Liver (tissue), 3 donors: ENCODE measurements at regions not wholly inside any gene's neighbourhood (a gene's known extent, or its start where the extent isn't known, plus 50 kb on each side); places are given as distances from the start of the nearest gene placed in this dataset.

Experiments used
- CTCF ChIP-seq: fragments of 150-350 bp; IDR thresholded peaks from 2 replicates; pipeline ENCODE4 v1.5.1; 2017; ENCODE audit warnings: improper control_type of control experiment, low read depth, low read length; ENCODE audit not compliant: missing input control
- EGR1 ChIP-seq, 2 donors: IDR thresholded peaks; 2 replicates each; pipeline ENCODE4 v1.6.1; 2016 to 2018; ENCODE audit warnings: antibody characterized with exemption in 2 of 2, low read depth in 2 of 2
- YY1 ChIP-seq: IDR thresholded peaks from 2 replicates; pipeline ENCODE4 v1.6.1; 2016; ENCODE audit warnings: antibody characterized with exemption, mild to moderate bottlenecking
- donor health status: healthy.
- donor health status: healthy.

- no peak for TF ChIP-seq CTCF
- TF ChIP-seq EGR1 (IDR thresholded peaks at IDR 0.05; ENCODE audit: low read depth in 2 of 2) = no peak
- no peak for TF ChIP-seq YY1
These were observed 221.3 kb upstream of the CST7 start for GRCh38 chr20:24727795-24728194.
